Uterus (tissue), 2 donors: ENCODE measurements at regions not wholly inside any gene's neighbourhood (a gene's known extent, or its start where the extent isn't known, plus 50 kb on each side); places are given as distances from the start of the nearest gene placed in this dataset.

ENCODE experiments used
- CTCF ChIP-seq, 4 experiments: fragments of 200-600 bp in 2 of 4; fragments of 450-650 bp in 2 of 4; sonication (generic) in 2 of 4; IDR thresholded peaks; one replicate each; pipeline ENCODE4 v1.5.1; 2016 to 2019; ENCODE audit warnings: antibody characterized with exemption in 4 of 4, mild to moderate bottlenecking in 2 of 4, moderate library complexity in 1 of 4
- POLR2A ChIP-seq, 2 donors: fragments of 450-650 bp; IDR thresholded peaks; one replicate each; pipeline ENCODE4 v1.6.1; 2016; ENCODE audit warnings: antibody characterized with exemption in 2 of 2, mild to moderate bottlenecking in 1 of 2, moderate library complexity in 1 of 2

GRCh38 chr3:164677317-164677716 is 401.0 kb downstream of the SI start:
- no peak for TF ChIP-seq CTCF (IDR thresholded peaks at IDR 0.05)
- no peak for TF ChIP-seq POLR2A (IDR thresholded peaks at IDR 0.05)
